ENCODE measurements at regions not wholly inside any gene's neighbourhood (a gene's known extent, or its start where the extent isn't known, plus 50 kb on each side); places are given as distances from the start of the nearest gene placed in this dataset.

DNA sequence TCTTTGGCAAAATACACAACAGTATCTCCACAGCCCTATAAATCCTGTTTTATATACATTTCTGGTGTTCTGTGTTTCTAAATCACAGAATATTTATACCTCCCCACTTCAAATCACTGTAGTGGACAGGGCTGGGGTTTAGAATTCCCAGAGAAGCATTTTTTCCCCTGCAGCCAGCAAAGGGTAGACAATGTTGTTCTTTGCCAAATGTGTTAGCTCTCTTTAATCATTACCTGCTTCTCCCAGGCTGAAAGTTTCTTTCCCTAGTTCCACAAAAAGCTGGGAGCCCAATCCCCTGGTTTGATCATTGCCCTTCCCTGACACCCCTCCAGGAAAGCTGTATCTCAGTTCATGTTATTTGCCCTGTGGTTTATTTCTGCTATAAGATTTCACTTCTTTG, 520.0 kb upstream of the SPHKAP start:
- DNase-seq = no peak

DNA sequence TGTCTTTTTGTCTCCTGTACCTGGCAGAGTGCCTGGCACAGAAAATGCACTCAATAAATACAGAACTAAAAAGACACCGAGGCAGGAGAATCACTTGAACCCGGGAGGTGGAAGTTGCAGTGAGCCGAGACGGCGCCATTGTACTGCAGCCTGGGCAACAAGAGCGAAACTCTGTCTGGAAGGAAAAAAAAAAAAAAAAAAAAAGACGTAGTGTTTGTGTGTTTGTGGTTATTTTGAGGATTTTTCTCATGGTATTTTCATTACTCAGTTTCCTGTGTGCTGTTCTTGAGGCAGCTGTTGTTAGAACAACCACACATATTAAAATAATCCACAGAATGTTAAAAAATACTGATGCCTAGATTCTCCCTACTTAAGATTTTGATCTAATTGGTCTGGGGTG, 519.2 kb upstream of the SPHKAP start:
- DNase-seq = no peak

DNA sequence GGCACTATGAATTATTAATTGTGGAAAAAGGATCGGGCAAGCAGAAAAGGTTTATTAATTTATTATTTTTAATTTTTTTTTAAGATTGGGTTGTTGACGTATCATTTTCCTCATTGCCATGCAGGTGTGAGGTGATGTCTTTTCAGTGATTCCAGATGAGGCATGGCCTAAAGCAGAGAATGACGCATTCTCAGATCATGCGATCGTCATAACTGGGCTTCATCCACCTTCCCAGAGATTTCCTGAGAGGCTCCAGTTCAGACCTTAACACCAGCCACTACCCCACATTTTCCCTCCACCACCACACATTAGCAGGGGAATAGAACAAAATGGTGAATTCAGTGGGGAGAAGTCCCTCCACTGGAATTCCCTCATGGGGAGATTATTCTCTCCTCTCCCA, 518.4 kb upstream of the SPHKAP start:
- DNase-seq = no peak

DNA sequence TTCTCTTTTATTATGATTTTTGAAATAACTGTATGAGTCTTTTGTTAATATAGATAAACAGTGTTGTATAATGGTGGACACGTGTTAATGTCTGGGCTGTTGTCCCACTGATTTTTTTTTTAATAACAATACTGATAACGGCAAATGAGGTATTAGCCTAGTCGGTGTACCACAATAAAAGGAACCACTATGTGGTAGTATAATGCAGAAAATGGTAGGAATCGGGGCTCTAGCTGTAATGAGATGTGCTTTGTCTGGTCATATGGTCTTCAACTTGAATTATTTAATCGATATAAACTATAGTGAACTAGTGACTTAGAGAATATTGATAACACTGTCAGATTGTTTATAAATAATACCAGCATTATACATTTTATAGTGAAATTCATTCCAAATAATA, 517.9 kb upstream of the SPHKAP start:
- no peak for DNase-seq

DNA sequence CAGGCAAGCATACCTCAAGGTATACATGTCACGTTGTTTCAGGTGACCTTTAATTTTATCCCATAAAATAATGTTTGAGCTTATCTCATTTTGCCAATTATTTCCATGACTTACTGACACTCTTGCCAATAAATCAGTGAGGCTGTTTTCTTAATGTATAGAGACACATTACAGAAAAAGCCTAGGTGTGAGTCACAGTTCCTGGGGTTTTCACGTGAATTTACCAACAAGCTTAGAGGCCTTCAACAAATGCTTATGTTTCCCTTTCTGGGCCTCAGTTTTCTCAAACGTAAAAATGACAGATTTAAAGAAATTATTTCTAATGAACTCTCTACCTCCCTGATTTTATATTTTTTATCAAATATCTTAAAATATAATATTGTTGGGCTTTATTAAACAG, 517.5 kb upstream of the SPHKAP start:
- no peak for DNase-seq

DNA sequence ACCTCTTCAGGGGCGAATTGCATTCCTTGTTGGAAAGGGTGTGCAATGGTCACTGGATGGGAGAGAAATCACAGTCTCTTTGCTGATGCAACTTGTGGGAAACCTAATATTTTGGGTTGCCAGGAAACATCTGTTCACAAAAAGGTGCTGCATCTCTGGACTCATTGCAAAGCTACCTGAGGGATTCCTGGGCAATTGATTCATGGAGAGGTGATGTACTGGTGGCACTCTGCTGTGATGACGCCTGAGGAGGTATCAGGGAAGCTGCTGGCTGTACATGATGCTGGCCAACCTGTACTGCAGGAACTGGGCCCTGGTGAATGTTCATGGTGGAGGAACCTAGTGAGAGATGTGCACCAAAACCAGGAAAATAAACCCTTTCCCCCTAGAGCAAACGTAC, 516.0 kb upstream of the SPHKAP start:
- DNase-seq = no peak

DNA sequence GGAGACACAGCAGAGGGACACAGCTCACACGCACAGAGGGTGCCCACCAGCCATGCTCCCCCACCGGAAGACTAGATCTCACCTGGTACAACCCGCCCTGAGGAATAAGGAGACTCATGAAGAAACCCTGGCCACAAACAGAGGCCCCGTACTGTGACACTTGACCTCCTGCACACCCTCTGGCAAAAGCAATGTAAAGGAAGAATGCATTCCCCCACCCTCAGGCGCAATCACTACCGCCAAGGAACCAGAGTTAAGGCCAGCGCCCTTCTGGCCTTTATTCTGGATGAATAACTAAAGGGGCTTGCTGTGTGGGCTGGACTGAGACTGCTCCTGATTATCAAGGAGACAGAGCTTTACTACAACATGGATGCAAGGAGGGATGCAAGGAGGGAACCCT, 509.2 kb upstream of the SPHKAP start:
- DNase-seq = peak; percentile 80

DNA sequence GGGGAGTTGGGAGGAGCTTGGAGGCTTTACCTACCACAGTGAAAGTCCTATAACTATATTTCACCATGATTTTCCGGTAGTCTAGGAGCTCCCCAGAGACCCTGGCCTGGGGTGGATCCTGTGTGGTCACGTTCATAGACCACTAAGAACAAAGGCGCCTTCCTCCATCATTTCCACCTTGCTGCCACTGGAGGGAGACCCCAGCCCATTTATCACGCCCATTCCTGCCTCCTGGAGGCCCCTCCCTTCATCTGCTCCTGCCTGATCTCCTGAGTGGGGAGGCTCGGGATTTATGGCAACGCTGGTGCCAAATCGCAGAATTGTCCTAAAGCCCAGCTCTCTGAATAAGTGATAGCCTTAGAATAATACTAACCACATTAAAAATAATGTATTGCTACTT, 507.6 kb upstream of the SPHKAP start:
- DNase-seq = peak; percentile 87

DNA sequence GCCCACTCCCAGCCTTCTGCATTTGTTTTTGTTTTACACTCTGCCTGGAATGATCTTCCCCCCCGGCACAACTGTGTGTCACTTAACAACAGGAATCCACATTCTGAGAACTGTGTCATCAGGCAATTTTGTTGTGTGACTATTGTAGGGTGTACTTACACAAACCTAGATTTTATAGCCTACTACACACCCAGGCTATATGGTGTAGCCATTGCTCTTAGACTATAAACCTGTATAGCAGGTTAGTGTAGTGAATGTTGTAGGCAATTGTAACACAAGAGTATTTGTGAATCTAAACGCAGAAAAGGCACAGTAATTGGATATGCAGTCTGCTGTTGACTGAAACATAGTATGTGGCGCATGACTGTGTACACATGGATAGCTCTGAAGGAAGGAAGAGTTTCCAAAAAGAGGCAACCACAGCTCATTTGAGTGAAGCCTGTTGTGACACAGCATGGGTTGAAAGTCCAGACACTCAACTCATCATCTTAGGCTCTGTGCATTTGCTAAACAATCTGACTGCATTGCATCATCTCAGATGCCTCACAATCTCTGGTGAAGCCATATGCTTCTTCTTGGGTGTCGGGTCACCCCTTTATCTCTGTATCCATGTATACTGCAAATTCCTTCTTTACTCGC, 506.6 kb upstream of the SPHKAP start:
- DNase-seq = no peak

DNA sequence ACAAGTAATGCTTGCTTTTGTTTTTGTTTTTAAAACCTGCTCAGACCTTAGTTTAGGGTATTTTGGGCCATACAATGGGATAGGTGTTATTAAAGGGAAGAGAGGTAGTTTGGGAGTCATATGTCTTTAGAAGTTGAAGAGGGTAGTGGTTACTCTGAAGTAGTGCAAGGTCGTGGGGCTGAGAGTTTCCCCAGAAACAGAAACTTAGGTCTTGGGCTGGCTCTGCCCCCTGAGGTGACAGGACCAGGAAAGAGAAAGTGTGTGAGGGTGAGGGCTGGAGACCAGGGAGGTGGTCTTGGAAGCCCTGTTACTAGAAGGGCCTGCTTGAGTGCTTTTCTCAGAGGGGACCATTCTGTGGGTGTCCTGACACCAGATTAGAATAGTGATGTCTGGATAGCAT, 500.5 kb upstream of the SPHKAP start:
- DNase-seq = no peak

DNA sequence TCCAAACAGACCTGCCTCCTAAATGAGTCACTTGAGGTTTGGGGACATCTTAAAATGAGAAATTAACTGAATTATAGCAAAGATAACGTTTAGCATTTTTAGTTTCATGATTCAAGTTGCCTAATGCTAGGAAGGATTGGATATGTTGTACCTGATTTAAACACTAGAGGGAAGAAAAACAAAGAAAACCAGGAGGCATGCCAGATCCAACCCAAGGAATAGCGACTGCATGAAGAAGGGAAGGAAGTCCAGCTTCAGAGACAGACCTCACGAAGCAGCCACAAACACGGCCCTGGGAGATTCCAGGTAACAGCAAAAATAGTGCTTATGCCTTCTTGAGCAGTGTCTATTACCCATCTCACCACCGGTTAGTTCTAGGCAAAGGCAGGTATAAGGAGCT, 499.9 kb upstream of the SPHKAP start:
- no peak for DNase-seq

DNA sequence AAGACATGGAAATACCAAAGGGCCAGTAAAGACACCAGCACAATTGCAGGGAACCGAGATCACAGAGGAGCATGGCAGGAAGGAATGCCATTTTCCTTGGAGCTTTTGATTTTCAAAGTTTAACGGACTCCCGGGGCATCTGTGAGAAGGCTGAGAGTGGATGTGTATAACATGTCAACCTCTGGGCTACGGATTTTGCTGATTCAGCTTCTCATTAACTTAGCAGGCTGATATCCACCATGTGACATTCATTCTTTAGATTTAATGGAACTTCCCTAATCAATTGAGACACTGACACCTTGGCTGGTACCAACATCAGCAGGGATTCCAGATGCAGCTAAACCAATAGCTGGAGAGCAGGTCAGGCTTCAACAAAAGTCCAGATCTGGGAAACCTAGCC, 496.6 kb upstream of the SPHKAP start:
- DNase-seq = no peak

DNA sequence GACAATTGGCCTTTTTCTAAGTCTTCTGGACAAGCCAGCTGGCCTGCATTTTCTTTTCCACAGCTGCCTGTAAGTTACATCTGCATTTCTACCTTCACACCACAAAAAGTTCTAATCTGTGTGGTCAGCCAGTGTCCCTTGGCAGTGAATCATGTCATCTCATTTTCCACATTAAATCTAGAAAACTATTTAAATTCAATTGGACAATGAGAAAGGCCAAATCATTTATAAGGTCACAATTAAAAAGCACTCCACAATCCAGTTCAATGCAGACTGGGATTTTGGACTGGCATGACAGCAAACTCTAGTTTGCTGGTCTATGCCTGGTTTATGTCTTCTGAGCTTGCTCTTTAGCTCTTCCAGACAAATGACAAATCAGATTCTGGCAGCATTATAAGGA, 494.2 kb upstream of the SPHKAP start:
- no peak for DNase-seq

DNA sequence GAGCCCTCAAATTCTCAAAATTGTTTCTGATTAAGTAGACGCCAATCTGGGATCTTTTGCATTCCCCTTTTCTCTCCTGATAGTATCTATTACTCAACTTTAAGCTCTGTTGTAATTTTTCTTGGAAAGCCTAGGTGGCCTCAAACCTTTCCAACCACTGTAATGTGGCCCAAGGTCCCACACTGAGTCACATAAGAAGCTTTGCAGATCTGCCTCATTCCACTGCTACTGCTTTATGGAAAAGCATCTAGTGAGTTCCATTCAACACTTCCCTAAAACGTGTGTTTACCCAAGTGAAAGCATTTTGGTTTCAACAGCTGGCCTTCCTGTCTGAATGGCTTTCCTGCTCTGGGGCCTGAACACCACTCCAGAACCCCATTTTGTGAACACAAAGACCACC, 493.6 kb upstream of the SPHKAP start:
- no peak for DNase-seq

DNA sequence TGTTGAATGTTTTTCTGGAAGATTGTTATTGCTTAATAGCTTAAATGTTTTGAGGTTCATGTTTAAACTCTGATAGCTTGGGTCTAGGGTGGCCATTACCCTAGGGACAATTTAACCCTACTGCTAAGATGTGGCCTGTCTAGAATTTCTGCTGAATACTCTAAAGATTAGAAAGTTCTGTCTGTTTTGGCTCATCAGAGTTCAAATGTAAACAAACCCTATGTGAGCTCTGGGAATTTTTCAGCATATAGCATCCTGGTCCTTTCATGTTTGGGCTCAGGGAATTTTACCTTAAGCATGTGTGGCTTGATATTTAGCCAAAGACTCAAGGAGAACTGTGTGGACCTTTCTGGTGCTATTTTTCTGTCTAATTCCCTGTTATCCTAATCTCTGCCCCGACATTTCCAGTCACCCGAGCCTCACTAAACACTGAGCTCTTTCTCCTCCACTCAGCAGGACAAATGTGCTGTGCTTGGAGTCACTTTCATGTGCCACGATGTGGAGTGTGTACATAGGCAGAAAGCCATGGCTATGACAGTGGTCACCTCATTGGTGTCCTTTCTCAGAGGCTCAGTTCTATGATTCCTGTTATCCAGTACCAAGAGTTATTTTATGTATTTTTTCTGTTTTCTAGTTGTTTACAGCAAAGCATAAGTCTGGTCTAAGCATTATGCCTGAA, 492.5 kb upstream of the SPHKAP start:
- DNase-seq = no peak

DNA sequence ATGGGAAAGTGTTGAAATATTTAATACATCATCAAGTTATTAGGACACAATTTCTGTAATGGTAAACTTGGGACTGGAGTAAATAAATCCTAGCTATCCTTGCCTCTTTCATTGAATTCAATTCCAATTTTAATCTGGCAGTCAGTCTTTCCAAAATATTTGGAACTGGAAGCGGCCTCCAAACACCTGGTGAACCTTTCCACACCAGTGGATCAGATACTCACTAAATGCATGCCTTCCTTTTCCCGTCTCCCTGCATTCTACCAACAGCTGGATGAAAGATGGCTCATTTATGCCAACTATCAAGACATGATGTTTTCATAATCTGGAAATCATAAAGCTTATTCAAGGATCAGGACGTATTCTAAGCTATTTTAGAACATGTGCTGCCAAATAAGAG, 488.2 kb upstream of the SPHKAP start:
- DNase-seq = no peak

DNA sequence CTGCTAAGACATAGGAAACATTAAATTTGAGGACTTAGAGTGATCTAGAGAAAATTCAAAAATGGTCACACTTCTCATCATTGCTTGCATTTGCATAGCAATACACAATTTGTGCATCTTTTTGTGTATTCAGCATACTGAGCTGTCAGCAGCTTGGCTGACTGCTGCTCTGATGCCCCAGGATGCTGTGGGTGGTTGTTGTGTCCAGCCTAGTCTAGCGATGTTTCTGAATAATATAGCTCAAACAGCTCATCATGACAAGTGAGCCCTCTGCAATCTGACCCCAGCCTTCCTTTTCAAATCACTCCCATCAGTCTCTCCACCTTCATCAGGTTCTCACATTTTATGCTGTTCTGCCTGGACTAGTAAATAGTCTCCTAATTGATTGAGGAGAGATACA, 483.7 kb upstream of the SPHKAP start:
- DNase-seq = no peak

DNA sequence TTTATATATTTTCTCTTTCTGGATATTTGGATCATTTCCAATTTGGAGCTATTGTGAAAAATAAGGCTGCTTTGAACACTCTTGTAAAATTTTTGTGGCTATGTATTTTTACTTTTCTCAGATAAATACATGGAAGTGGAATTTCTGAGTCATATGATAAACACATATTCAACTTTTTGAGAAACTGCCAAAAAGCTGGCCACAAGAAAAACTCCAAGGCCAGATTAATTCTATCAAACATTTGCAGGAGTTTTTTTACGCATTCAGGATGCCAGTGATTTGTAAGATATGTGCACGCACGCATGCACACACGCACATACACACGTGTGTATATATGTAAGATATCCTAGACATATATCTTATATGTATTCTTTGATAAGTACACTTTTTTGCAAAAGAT, 477.5 kb upstream of the SPHKAP start:
- DNase-seq = no peak

DNA sequence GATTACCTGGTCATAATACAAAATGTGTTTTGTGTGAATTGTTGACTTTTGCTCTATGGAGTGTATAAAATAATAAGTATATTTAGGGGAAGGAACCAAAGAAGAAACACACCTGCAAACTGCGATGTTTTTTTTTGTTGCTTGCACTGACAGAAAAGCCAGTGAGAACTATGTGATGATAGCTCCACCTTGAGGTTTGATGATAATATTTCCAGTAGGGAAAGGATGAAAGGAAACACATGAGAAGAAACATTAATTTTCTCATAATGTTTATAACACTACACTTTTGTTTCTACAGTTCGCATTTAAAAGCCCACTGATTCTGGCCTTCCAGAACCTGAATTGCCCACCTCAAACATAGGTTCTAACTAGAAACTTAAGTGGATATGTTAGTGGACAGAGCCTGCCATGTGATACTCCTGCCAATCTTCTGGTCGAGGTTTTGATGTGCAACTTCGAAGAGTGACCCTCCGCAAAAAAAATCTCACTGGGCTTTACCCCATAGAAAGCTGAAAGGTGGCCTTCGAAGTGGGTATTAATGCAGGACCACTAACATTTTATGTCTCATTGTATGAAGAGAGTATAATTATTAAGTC, 476.4 kb upstream of the SPHKAP start:
- DNase-seq = no peak

DNA sequence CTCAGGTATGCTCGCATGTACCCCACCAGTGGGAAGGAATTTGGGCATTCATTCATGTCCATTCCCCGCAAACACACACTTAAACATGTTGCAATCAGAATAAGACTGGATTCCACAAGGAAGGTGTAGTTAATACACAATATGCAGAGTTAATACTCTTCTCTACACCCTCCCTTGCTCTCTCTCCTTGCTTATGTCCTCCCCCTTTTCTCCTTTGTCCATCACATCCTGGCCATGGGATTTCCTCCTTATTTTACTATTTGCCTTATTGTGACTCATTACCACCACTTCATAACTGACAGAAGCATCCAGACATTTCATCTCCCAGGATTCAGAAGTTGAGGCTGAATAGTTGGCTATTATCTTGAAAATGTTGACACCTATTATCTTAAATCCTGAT, 473.8 kb upstream of the SPHKAP start:
- DNase-seq = no peak

DNA sequence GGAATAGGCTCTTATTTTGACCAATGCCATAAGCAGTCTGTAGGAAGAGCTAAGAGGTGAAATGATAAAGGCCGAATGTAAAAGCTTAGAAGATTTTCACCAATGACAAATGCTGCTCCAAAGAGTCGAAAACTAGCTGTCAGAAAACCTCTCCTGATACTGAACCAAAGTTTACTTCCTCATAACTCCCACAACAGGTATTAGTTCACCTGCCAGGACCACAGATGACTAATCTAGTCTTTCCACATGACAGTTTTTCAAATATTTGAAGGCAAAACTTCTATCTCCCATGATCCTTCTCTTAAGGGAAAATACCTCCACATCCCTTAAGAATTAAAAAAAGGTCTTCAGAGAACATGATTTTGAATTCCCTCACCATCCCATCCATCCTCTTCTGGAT, 473.2 kb upstream of the SPHKAP start:
- DNase-seq = no peak

DNA sequence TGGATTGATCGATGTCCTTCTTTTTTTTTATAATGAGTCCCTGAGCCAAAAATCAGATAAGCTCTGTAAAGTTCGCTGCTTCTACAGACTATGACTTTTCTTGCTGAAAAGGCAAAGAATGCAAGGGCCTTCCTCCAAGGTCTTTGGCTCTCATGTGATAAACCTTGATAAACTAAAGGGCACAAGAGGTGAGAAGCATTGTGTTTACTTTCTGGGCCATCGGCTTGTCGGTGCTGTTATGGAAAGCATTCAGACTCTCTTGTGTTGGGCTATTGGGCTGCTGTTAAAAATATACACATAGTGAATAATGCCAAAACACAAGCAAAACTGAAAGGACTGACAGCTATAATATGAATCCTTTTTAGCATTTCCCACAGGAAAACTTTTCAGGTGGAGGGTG, 472.4 kb upstream of the SPHKAP start:
- no peak for DNase-seq

DNA sequence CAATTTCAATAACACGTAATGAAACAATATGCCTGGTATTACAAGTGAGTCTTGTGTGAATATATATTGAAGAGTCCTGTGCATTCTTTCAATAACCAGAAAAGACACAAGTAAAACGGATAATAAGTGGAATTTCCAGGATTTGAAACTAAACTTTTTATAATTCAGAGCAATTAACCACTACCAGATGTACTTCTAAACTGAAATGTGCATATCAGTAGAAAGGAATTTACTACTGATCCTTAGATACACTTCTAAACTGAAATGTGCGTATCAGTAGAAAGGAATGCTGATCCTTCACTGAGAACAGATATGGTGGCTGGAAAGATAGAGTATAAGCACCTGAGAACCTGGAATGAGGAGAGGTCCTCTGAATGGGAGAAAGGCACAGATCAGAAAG, 470.9 kb upstream of the SPHKAP start:
- DNase-seq = no peak

DNA sequence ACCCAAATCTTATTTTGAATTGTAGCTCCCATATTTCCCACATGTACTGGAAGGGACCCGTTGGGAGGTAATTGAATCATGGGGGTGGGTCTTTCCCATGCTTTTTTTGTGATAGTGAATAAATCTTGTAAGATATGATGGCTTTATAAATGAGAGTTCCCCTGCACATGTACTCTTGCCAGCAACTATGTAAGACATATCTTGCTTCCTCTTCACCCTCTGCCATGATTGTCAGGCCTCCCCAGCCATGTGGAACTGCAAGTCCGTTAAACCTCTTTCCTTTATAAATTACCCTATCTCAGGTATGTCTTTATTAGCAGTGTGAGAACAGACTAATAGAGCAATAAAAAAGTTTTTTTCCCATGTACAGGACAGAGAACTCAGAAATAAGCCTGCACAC, 468.4 kb upstream of the SPHKAP start:
- DNase-seq = no peak

DNA sequence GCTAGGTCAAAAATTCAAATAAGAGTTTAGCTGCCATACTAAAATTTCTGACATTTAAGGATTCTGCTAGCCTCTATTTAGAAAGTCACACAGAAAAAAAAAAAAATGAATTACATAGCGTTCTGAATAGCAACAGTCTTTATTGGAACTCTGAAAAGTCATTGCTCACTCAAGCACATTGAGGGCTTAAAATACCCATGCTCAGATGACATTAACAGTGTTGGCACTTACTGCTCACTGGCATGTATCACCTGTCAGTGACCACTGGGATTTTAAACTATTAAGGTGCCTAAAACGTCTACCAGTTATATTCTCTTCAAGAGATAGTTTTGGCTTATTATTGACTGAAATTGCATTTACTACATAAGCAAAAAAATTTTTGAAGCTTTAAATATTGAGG, 468.0 kb upstream of the SPHKAP start:
- DNase-seq = no peak

All from islet precursor cell (in vitro differentiated cells).